T-helper 2 cell treated with Interferon-gamma antibody and Interleukin-4, amounts not matched to agents 5 μg/mL and 100 μg/mL, for 36 hours (primary cell): ENCODE measurements at regions not wholly inside any gene's neighbourhood (a gene's known extent, or its start where the extent isn't known, plus 50 kb on each side); places are given as distances from the start of the nearest gene placed in this dataset.

Experiments
- DNase-seq: peaks from one replicate; pipeline ENCODE4 v3.0.0; 2021; ENCODE audit warnings: low spot score
- H3K27ac Mint-ChIP-seq: one replicate; pipeline ENCODE4 v1.8.0; 2021; ENCODE audit warnings: mild to moderate bottlenecking, mixed read lengths
- H3K27me3 Mint-ChIP-seq: one replicate; pipeline ENCODE4 v1.8.0; 2021; ENCODE audit warnings: low read depth, mixed read lengths
- H3K36me3 Mint-ChIP-seq: one replicate; pipeline ENCODE4 v1.8.0; 2021; ENCODE audit warnings: low read depth, mixed read lengths
- H3K4me1 Mint-ChIP-seq: one replicate; pipeline ENCODE4 v1.8.0; 2021; ENCODE audit warnings: low read depth, mixed read lengths
- H3K4me3 Mint-ChIP-seq: one replicate; pipeline ENCODE4 v1.8.0; 2022; ENCODE audit warnings: mild to moderate bottlenecking, moderate library complexity, mixed read lengths
- H3K9me3 Mint-ChIP-seq: one replicate; pipeline ENCODE4 v1.8.0; 2021; ENCODE audit warnings: mixed read lengths

DNA sequence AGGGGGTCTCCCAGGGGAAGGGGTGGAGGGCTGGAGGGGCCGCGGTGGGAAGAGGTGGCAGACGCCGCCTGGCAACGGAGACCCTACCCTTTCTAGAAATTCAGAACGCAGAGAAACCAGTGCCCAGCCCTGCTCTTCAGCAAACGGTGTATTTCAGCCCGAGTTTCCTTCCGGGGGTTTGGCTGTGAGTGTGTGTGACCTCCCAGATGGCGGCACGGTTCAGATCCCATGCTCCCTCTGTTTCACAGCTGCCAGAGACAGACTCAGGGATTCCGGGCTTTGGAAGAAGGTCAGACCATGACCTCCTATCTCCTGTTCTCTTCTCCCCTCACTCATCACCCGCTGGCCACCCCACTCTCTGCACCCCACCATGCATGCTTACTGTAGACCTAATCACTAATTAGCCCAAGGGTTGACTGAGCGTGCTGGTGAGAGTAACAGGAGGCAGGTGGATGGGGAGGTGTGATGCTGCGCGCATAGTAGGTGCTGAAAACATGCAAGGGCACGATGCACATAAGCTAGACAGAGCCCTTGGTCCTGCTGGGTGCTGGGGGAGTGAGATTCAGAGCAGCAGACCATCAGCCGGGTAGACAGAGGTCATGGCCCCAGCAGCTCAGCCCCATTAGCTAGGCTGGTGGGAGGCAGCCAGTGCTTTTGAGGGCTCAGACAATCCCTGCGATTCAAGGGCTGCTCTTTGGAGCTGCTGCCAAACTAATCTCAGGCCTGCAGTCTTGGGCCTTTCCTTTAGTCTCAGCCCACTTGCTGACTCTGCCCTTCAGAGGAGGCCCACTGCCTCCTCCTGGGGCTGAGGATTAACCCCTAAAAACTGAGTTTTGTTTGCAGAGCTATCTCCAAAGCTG, 256.5 kb upstream of the CADM1 start:
- H3K4me1 Mint-ChIP-seq: no peaks in the 10 kb centered on the region
- no peaks in the 10 kb centered on the region for H3K36me3 Mint-ChIP-seq
- no peak for DNase-seq
- peaks cover 28% of the 10 kb centered on the region for H3K27me3 Mint-ChIP-seq
- no peaks in the 10 kb centered on the region for H3K9me3 Mint-ChIP-seq
- H3K4me3 Mint-ChIP-seq: peak overlapping the region; percentile 17
- no peak overlapping the region for H3K27ac Mint-ChIP-seq

DNA sequence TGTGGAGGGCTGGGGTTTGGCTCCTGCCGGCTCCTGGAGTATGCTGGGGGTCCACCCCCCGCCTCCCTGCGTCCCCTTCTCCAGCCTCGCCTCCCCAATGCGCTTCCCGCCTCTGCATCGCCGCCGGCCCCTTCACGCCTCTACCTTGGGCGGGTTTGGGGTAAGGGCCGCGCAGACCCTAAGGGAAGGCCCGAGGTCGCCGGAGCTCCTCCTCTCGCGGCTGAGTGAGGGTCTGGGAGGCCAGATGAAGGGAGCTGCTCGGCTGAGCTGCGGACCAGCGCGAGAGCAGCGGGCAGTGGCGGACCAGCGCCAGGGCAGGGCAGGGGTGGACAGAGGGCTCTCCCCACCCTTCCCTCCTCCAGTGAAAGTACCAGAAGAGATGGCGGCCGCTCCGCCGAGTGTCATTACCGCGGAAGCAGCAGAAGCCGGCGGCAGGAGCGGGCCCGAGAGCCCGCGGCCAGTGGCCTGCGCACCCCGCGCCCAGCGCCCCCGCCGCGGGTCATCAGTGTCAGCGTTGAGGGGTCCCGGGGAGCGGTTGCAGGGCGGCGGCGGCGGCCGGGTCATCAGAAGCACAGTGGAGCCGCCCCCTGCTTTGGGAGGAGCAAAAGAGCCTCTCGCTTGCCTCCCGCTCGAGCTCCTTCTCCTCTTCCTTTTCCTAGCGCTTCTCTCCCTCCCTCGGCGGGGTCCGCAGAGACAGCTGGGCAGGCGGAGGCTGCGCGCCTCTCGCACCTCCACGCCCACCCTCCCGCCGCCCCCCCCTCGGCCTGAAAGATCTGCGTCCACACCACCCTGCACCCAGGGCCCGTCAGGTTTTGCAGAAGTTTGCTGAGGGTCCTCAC, 255.6 kb upstream of the CADM1 start:
- no peaks in the 10 kb centered on the region for H3K4me1 Mint-ChIP-seq
- peak overlapping the region; percentile 12 for H3K4me3 Mint-ChIP-seq
- DNase-seq: no peak
- H3K9me3 Mint-ChIP-seq: no peaks in the 10 kb centered on the region
- no peak overlapping the region for H3K27ac Mint-ChIP-seq
- H3K36me3 Mint-ChIP-seq: no peaks in the 10 kb centered on the region
- peaks cover 28% of the 10 kb centered on the region for H3K27me3 Mint-ChIP-seq

GRCh38 chr11:115758011-115758410, 253.8 kb upstream of the CADM1 start:
- Mint-ChIP-seq H3K27ac (no peak overlapping the region), H3K4me1 (no peaks in the 10 kb centered on the region), H3K9me3 (no peaks in the 10 kb centered on the region), H3K27me3 (peaks cover 28% of the 10 kb centered on the region), H3K4me3 (no peak overlapping the region), H3K36me3 (no peaks in the 10 kb centered on the region)
- DNase-seq: no peak

- no peak for DNase-seq
- H3K4me3 Mint-ChIP-seq: no peak overlapping the region
- H3K4me1 Mint-ChIP-seq: no peaks in the 10 kb centered on the region
- H3K9me3 Mint-ChIP-seq: no peaks in the 10 kb centered on the region
- H3K36me3 Mint-ChIP-seq: no peaks in the 10 kb centered on the region
- no peak overlapping the region for H3K27ac Mint-ChIP-seq
- peaks cover under 1% of the 10 kb centered on the region for H3K27me3 Mint-ChIP-seq
Measured at GRCh38 chr11:115751243-115752015, 247.2 kb upstream of the CADM1 start.

DNA sequence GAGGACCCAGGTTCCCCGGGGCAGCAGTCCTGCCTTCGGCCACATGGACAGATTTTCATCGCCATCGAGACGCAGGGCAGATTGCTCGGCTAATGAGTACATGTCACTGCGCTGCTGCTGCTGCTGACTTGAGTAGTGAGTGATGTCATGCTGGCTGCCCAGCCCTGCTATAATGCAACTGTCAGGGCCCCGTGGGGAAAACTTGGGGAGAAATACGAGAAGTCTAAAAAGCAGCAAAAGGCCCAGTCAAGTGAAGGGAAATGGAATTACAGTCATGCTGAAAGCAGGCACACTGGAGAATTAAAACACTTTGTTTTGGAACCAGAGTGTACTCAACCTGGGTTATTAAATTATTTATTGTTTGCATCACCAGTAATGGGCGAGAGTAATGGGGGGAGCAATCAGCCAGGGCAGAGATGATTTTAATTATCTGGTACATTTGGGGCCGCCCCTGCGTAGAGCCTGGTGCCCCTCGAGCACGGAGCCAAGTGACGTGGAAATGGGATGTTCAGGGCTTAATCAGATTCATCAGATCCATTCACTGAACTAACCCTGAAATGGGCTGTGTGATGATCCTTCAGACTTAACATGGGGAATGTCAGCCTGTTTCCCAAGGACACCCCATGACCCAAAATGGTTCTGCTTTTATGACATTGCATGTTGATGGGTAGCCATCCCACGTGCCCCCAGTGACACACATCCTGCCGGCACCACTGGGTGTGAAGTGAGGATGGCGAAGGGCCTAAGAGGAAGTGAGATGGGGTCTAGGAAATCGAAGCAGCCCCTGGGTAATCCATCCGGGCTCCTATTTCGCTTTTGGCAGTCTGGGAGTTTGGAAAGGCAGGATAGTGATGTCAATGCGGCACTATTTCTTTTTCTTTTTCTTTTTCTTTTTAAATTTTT, 241.6 kb upstream of the CADM1 start:
- Mint-ChIP-seq H3K27ac (no peak overlapping the region), H3K9me3 (no peaks in the 10 kb centered on the region), H3K27me3 (no peaks in the 10 kb centered on the region), H3K36me3 (no peaks in the 10 kb centered on the region), H3K4me1 (no peaks in the 10 kb centered on the region), H3K4me3 (no peak overlapping the region)
- no peak for DNase-seq

DNA sequence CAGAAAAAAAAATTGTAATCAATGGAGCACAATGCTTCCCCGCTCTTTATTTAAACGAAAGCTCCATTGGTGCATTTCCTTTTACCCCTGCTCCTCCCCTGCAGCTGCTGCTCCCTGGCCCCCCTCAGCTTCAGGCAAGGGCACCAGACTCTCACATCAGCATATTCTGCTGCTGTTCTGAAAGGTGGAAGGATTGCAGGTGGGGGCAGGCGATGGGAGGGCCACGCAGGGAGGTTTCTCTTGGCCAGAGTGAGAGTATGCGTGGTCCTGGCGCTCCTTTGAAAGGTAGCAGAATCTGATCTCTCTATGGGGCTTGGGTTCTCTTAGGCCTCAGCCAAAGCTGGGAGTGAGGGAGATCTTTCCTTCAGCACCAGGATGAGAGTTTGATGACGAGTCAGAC, 240.9 kb upstream of the CADM1 start:
- H3K27me3 Mint-ChIP-seq: no peaks in the 10 kb centered on the region
- DNase-seq: no peak
- no peak overlapping the region for H3K27ac Mint-ChIP-seq
- no peaks in the 10 kb centered on the region for H3K9me3 Mint-ChIP-seq
- no peak overlapping the region for H3K4me3 Mint-ChIP-seq
- no peaks in the 10 kb centered on the region for H3K4me1 Mint-ChIP-seq
- no peaks in the 10 kb centered on the region for H3K36me3 Mint-ChIP-seq

DNA sequence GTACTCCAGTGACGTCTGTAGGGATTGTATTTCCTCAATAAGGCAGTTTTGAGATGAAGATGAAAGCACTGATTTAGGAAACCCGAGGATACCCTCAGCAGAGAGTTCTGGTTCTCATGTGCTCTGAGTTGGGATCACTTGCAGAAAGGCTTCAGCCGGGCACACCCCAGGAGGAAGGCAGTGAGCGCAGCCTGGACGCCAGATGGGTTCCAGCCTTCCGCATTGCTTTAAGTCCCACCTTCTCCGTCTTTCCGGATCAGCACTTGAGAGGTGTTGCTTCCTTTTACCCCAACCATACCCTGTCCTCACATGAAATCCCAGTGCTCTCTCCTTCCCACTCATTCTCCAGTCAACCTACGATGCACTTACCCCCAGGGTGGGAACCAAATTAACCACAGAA, 239.5 kb upstream of the CADM1 start:
- no peaks in the 10 kb centered on the region for H3K27me3 Mint-ChIP-seq

DNA sequence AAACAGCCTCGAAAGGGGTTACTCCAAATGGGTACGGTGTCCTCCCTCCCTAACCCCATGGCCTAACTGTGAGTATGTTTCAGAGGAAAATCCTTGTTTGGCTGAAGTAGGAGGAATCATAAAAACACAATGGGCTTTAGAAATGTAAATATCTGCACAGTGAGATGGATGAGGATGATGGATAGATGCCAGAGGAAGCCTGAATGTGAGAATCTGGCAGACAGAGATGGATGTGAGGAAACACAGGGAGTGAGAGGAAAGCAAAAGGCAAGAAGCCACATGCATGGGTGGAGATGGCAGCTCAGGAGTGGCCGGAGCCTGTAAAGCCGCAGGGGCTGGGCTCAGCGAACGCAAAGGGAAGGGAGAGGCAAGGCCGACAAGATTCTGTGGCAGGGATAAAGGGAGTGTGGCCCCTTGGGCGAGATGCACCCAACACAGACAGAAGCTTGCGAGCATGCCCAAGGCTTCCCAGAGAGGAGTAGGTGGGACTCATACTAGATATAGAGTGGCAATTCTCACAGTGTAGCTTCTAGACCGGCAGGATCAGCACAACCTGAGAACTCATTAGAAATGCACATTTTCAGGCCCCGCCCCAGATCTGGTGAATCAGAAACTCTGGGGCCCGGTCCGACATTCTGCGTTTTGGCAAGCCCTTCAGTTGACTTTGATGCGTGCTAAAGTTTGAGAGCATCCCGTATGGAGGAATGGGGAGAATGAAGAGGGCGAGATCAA, 237.3 kb upstream of the CADM1 start:
- Mint-ChIP-seq H3K9me3 (no peaks in the 10 kb centered on the region), H3K27ac (no peak overlapping the region), H3K4me3 (no peak overlapping the region), H3K27me3 (no peaks in the 10 kb centered on the region), H3K4me1 (no peaks in the 10 kb centered on the region), H3K36me3 (no peaks in the 10 kb centered on the region)
- no peak for DNase-seq

More for the DNA sequence above, 239.5 kb upstream of the CADM1 start:
- DNase-seq: no peak
- Mint-ChIP-seq H3K36me3 (no peaks in the 10 kb centered on the region), H3K4me3 (no peak overlapping the region), H3K4me1 (no peaks in the 10 kb centered on the region), H3K27ac (no peak overlapping the region), H3K9me3 (no peaks in the 10 kb centered on the region)

GRCh38 chr11:115740324-115740723, 236.1 kb upstream of the CADM1 start:
- no peaks in the 10 kb centered on the region for H3K27me3 Mint-ChIP-seq
- no peaks in the 10 kb centered on the region for H3K4me1 Mint-ChIP-seq
- H3K4me3 Mint-ChIP-seq: no peak overlapping the region
- H3K36me3 Mint-ChIP-seq: no peaks in the 10 kb centered on the region
- H3K9me3 Mint-ChIP-seq: no peaks in the 10 kb centered on the region
- DNase-seq: no peak
- no peak overlapping the region for H3K27ac Mint-ChIP-seq

- DNase-seq: no peak
- H3K4me1 Mint-ChIP-seq: no peaks in the 10 kb centered on the region
- H3K36me3 Mint-ChIP-seq: no peaks in the 10 kb centered on the region
- no peaks in the 10 kb centered on the region for H3K9me3 Mint-ChIP-seq
- no peak overlapping the region for H3K27ac Mint-ChIP-seq
- no peak overlapping the region for H3K4me3 Mint-ChIP-seq
- H3K27me3 Mint-ChIP-seq: no peaks in the 10 kb centered on the region
Measured at GRCh38 chr11:115739878-115740277, 235.7 kb upstream of the CADM1 start.

DNA sequence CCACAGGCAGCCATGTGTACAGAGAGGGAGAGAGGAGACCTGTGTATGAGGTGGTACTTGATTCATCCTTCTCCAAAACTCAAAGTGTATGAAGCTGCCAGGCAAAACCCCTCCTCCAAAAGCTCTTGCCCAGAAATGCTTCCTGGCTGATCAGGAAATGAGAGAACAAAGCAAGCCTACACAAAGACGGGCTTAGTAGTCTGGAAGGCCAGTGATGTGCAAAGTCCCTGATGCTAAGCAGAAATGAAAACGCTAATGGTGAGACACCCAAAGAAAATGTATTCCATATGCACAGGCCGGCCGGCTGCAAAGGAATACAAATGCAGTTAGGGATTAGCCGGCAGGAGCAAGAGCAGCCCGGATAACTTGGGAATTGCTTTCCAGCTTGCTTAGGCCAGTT, 234.9 kb upstream of the CADM1 start:
- no peaks in the 10 kb centered on the region for H3K27me3 Mint-ChIP-seq
- no peaks in the 10 kb centered on the region for H3K9me3 Mint-ChIP-seq
- H3K4me1 Mint-ChIP-seq: no peaks in the 10 kb centered on the region
- no peak overlapping the region for H3K27ac Mint-ChIP-seq
- no peaks in the 10 kb centered on the region for H3K36me3 Mint-ChIP-seq
- H3K4me3 Mint-ChIP-seq: no peak overlapping the region
- no peak for DNase-seq

- H3K36me3 Mint-ChIP-seq: no peaks in the 10 kb centered on the region
- H3K27ac Mint-ChIP-seq: no peak overlapping the region
- no peak overlapping the region for H3K4me3 Mint-ChIP-seq
- H3K9me3 Mint-ChIP-seq: no peaks in the 10 kb centered on the region
- no peaks in the 10 kb centered on the region for H3K4me1 Mint-ChIP-seq
- DNase-seq: no peak
- H3K27me3 Mint-ChIP-seq: no peaks in the 10 kb centered on the region
Measured at GRCh38 chr11:115737875-115738274, 233.7 kb upstream of the CADM1 start.

DNA sequence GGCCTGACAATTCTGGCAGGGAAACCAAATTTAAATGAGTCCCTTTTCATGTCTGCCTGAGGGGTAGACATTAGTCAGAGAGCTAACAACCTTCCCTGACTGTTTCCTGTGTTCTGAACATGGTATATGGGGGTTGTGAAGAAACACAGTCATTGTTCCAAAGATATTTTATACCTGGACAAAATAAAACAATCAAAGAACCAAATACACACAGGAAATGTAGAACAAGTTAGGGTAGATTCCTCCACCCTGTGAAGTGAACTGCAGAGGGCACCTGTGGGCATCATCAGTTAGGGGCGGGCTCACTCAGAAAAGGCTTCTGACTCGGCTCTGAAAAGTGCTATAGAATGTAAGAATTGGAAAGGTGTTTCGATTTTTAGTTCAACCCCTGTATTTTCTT, 231.9 kb upstream of the CADM1 start:
- Mint-ChIP-seq H3K4me1 (no peaks in the 10 kb centered on the region), H3K9me3 (no peaks in the 10 kb centered on the region), H3K4me3 (no peak overlapping the region), H3K36me3 (no peaks in the 10 kb centered on the region), H3K27ac (no peak overlapping the region), H3K27me3 (no peaks in the 10 kb centered on the region)
- no peak for DNase-seq
